ENCODE measurements at regions not wholly inside any gene's neighbourhood (a gene's known extent, or its start where the extent isn't known, plus 50 kb on each side); places are given as distances from the start of the nearest gene placed in this dataset.

DNA sequence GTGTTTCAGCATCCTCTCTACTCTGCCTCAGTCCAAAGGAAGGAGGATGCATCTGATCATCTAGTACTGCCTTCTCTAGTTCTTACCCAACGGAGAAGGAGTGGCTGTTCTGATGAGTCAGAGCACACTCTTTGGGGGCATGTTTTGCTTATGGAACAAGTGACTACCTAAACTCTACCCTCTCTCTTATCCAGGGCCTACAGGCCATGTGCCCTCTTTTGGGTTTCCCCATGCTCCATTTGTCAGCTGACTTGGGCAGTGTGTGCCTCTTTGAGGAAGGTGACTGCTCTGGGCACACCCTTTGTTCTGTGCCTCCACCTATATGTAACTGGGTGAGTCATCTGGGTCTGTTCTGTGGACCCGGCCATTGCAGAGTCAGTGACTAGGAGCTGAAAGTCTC is 89.6 kb upstream of the BNC2 start:
- H2AFZ ChIP-seq (ENCODE audit: low read depth), result no peak overlapping the region
- no peaks in the 10 kb centered on the region for H3K4me1 ChIP-seq (ENCODE audit: low read depth, poor library complexity, severe bottlenecking)
- H3K4me2 ChIP-seq, result no peak overlapping the region
- no peak overlapping the region for H3K4me3 ChIP-seq (IDR thresholded peaks at IDR 0.05; ENCODE audit: insufficient read depth, low read depth, low read length)
- no peaks in the 10 kb centered on the region for H3K79me2 ChIP-seq (ENCODE audit: insufficient read depth, low read depth)
- no peak overlapping the region for H3K27ac ChIP-seq
- H4K20me1 ChIP-seq (ENCODE audit: insufficient read depth), result no peaks in the 10 kb centered on the region
- TF ChIP-seq, protein P1, sequence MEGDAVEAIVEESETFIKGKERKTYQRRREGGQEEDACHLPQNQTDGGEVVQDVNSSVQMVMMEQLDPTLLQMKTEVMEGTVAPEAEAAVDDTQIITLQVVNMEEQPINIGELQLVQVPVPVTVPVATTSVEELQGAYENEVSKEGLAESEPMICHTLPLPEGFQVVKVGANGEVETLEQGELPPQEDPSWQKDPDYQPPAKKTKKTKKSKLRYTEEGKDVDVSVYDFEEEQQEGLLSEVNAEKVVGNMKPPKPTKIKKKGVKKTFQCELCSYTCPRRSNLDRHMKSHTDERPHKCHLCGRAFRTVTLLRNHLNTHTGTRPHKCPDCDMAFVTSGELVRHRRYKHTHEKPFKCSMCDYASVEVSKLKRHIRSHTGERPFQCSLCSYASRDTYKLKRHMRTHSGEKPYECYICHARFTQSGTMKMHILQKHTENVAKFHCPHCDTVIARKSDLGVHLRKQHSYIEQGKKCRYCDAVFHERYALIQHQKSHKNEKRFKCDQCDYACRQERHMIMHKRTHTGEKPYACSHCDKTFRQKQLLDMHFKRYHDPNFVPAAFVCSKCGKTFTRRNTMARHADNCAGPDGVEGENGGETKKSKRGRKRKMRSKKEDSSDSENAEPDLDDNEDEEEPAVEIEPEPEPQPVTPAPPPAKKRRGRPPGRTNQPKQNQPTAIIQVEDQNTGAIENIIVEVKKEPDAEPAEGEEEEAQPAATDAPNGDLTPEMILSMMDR (conservative IDR thresholded peaks at IDR 0.05; ENCODE audit: low read depth, low read length), result no peak
- H3K36me3 ChIP-seq (ENCODE audit: insufficient read depth), result no peaks in the 10 kb centered on the region
- H3K9ac ChIP-seq, result no peak overlapping the region
- no peaks in the 10 kb centered on the region for H3K27me3 ChIP-seq (ENCODE audit: insufficient read depth, low read depth)

DNA sequence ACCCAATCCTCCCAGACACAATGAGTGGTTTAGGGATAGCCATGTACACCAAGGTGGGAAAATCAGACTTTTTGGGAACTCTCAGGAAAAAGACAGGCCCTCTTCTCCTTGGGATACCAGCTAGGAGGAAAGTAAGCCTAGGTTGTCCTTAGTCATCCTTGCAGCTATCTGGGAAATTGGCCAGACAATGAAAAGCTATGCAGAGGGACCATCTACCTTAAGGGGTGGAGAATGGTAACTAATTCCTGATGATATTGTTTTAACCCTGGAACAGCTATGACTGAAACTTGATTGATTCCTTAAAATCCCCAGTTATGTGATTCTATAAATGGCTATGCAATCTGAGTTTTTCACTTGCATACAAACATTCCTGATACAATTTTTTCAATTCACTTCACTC is 88.9 kb upstream of the BNC2 start:
- Histone ChIP-seq H3K4me2 (no peak overlapping the region), H3K27ac (no peak overlapping the region), H3K9ac (no peak overlapping the region), H3K79me2 (ENCODE audit: insufficient read depth, low read depth) (no peaks in the 10 kb centered on the region), H2AFZ (ENCODE audit: low read depth) (no peak overlapping the region), H3K4me1 (ENCODE audit: low read depth, poor library complexity, severe bottlenecking) (no peaks in the 10 kb centered on the region), H3K27me3 (ENCODE audit: insufficient read depth, low read depth) (no peaks in the 10 kb centered on the region), H4K20me1 (ENCODE audit: insufficient read depth) (no peaks in the 10 kb centered on the region), H3K36me3 (ENCODE audit: insufficient read depth) (no peaks in the 10 kb centered on the region), H3K4me3 (IDR thresholded peaks at IDR 0.05; ENCODE audit: insufficient read depth, low read depth, low read length) (no peak overlapping the region)
- TF ChIP-seq, protein P1 (conservative IDR thresholded peaks at IDR 0.05; ENCODE audit: low read depth, low read length), result no peak

DNA sequence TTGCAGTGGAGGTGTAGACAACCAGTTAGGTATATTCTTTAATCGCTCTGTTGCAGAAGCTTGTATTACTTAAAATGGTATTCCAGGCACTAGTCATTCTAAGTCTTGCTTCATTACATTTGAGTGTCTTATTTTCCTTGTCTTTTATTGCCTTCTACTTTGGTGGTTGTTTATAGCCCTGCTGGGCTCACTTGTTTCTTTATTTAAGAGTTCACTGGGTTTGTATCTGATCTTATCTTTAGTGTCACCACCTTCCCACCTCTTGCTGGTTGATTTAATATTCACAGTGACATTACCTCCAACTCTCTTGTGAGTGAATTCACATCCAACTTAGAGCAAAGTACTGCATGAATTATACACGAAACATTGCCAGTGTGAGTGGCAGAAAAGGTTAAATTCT is 83.6 kb upstream of the BNC2 start:
- no peaks in the 10 kb centered on the region for H3K79me2 ChIP-seq (ENCODE audit: insufficient read depth, low read depth)
- no peak overlapping the region for H3K4me2 ChIP-seq
- no peaks in the 10 kb centered on the region for H3K36me3 ChIP-seq (ENCODE audit: insufficient read depth)
- TF ChIP-seq, protein P1 (conservative IDR thresholded peaks at IDR 0.05; ENCODE audit: low read depth, low read length), result no peak
- no peak overlapping the region for H3K27ac ChIP-seq
- H3K27me3 ChIP-seq (ENCODE audit: insufficient read depth, low read depth), result no peaks in the 10 kb centered on the region
- no peak overlapping the region for H2AFZ ChIP-seq (ENCODE audit: low read depth)
- H3K9ac ChIP-seq, result no peak overlapping the region
- no peaks in the 10 kb centered on the region for H4K20me1 ChIP-seq (ENCODE audit: insufficient read depth)
- H3K4me1 ChIP-seq (ENCODE audit: low read depth, poor library complexity, severe bottlenecking), result no peaks in the 10 kb centered on the region
- H3K4me3 ChIP-seq (IDR thresholded peaks at IDR 0.05; ENCODE audit: insufficient read depth, low read depth, low read length), result no peak overlapping the region

DNA sequence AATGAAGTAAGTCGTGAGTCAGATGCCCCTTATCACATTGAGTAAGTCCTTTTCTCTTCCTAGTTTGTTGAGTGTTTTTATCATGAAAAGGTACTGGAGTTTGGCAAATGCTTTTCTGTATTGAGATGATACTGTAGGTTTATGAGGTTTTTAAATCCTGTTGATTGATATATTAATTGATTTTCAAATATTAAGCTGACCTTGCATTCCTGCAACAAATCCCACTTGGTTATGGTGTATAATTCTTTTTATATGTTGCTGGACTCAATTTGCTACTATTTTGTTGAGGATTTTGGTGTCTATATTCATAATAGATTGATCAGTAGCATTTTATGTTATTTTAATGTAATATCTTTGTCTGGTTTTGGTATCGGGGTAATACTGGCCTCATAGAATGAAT is 81.0 kb upstream of the BNC2 start:
- Histone ChIP-seq H3K36me3 (ENCODE audit: insufficient read depth) (no peaks in the 10 kb centered on the region), H3K27me3 (ENCODE audit: insufficient read depth, low read depth) (no peaks in the 10 kb centered on the region), H3K9ac (no peak overlapping the region), H3K4me2 (no peak overlapping the region), H3K4me3 (IDR thresholded peaks at IDR 0.05; ENCODE audit: insufficient read depth, low read depth, low read length) (no peak overlapping the region), H3K4me1 (ENCODE audit: low read depth, poor library complexity, severe bottlenecking) (no peaks in the 10 kb centered on the region), H3K79me2 (ENCODE audit: insufficient read depth, low read depth) (no peaks in the 10 kb centered on the region), H3K27ac (no peak overlapping the region), H4K20me1 (ENCODE audit: insufficient read depth) (no peaks in the 10 kb centered on the region), H2AFZ (ENCODE audit: low read depth) (no peak overlapping the region)
- TF ChIP-seq, protein P1 (conservative IDR thresholded peaks at IDR 0.05; ENCODE audit: low read depth, low read length), result no peak

DNA sequence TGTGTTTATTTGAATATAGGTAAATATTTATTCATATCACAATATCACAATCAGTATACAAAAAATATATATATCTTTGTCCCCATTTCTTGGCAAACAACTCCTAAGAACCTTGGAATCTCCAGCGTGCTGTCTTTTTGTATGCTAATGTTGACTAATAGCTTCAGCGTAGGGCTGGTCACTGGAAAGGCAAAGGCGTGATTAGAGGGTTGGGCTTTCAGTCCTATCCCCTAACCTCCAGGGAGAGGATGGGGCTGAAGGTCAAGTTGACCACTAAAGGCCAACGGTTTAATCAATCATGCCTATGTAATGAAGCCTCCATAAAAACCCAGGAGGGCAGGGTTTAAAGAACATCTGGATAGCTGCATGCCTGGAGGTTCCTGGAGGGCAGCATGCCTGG is 79.6 kb upstream of the BNC2 start:
- H3K36me3 ChIP-seq (ENCODE audit: insufficient read depth), result no peaks in the 10 kb centered on the region
- no peak overlapping the region for H3K4me2 ChIP-seq
- TF ChIP-seq, protein P1 (conservative IDR thresholded peaks at IDR 0.05; ENCODE audit: low read depth, low read length), result no peak
- H3K27ac ChIP-seq, result no peak overlapping the region
- H3K4me3 ChIP-seq (IDR thresholded peaks at IDR 0.05; ENCODE audit: insufficient read depth, low read depth, low read length), result no peak overlapping the region
- no peaks in the 10 kb centered on the region for H3K27me3 ChIP-seq (ENCODE audit: insufficient read depth, low read depth)
- H4K20me1 ChIP-seq (ENCODE audit: insufficient read depth), result no peaks in the 10 kb centered on the region
- H3K79me2 ChIP-seq (ENCODE audit: insufficient read depth, low read depth), result no peaks in the 10 kb centered on the region
- no peak overlapping the region for H2AFZ ChIP-seq (ENCODE audit: low read depth)
- H3K4me1 ChIP-seq (ENCODE audit: low read depth, poor library complexity, severe bottlenecking), result no peaks in the 10 kb centered on the region
- no peak overlapping the region for H3K9ac ChIP-seq

Measured in KMS-11 (cell line).